GF-D8 (cell line): ENCODE measurements at regions not wholly inside any gene's neighbourhood (a gene's known extent, or its start where the extent isn't known, plus 50 kb on each side); places are given as distances from the start of the nearest gene placed in this dataset.

Experiments used
- DNase-seq: peaks from one replicate; lab custom pipeline; 2025; lab: John Stamatoyannopoulos, UW

GRCh38 chr6:47151232-47151898, 109.2 kb upstream of the ADGRF1 start:
- no peak for DNase-seq

- DNase-seq = no peak
These were observed 107.4 kb upstream of the ADGRF1 start for GRCh38 chr6:47149554-47149953.

- no peak for DNase-seq
These were observed 106.9 kb upstream of the ADGRF1 start for GRCh38 chr6:47149066-47149465.

- DNase-seq = no peak
These were observed 105.8 kb upstream of the ADGRF1 start for GRCh38 chr6:47147836-47148344.

GRCh38 chr6:47147175-47147727, 105.1 kb upstream of the ADGRF1 start:
- DNase-seq = no peak

GRCh38 chr6:47146431-47147174, 104.5 kb upstream of the ADGRF1 start:
- DNase-seq = no peak

GRCh38 chr6:47145212-47145611, 103.1 kb upstream of the ADGRF1 start:
- no peak for DNase-seq

- no peak for DNase-seq
These were observed 102.2 kb upstream of the ADGRF1 start for GRCh38 chr6:47144306-47144705.

- DNase-seq = no peak
These were observed 99.8 kb upstream of the ADGRF1 start for GRCh38 chr6:47141963-47142362.

- no peak for DNase-seq
These were observed 99.0 kb upstream of the ADGRF1 start for GRCh38 chr6:47141171-47141570.

GRCh38 chr6:47138046-47138445, 95.9 kb upstream of the ADGRF1 start:
- DNase-seq = no peak

GRCh38 chr6:47137073-47137472, 94.9 kb upstream of the ADGRF1 start:
- DNase-seq = no peak

GRCh38 chr6:47135772-47136171, 93.6 kb upstream of the ADGRF1 start:
- DNase-seq = no peak

GRCh38 chr6:47134476-47135189, 92.5 kb upstream of the ADGRF1 start:
- DNase-seq = no peak

GRCh38 chr6:47133230-47134000, 91.3 kb upstream of the ADGRF1 start:
- DNase-seq = no peak

- no peak for DNase-seq
These were observed 90.6 kb upstream of the ADGRF1 start for GRCh38 chr6:47132724-47133123.

- DNase-seq = no peak
These were observed 89.6 kb upstream of the ADGRF1 start for GRCh38 chr6:47131773-47132172.

- no peak for DNase-seq
These were observed 88.0 kb upstream of the ADGRF1 start for GRCh38 chr6:47130086-47130485.

GRCh38 chr6:47129129-47129528, 87.0 kb upstream of the ADGRF1 start:
- no peak for DNase-seq

- no peak for DNase-seq
These were observed 84.7 kb upstream of the ADGRF1 start for GRCh38 chr6:47126647-47127391.

GRCh38 chr6:47118611-47119010, 76.5 kb upstream of the ADGRF1 start:
- DNase-seq = no peak
